Neuronal stem cell (in vitro differentiated cells): ENCODE measurements at regions not wholly inside any gene's neighbourhood (a gene's known extent, or its start where the extent isn't known, plus 50 kb on each side); places are given as distances from the start of the nearest gene placed in this dataset.

ENCODE experiments used
- DNase-seq: peaks from one replicate; pipeline ENCODE4 v3.0.0-alpha.2; 2013; ENCODE audit warnings: low spot score
- H2AFZ ChIP-seq: one replicate; pipeline ENCODE4 v1.6.1; 2013; ENCODE audit warnings: mild to moderate bottlenecking, low read length, inconsistent platforms
- H2AK5ac ChIP-seq: 2 replicates; pipeline ENCODE4 v1.6.1; 2013; ENCODE audit warnings: low read depth, mild to moderate bottlenecking, inconsistent platforms, low read length, moderate library complexity, mixed read lengths
- H2BK120ac ChIP-seq: 2 replicates; pipeline ENCODE4 v1.6.1; 2013; ENCODE audit warnings: low read depth, mild to moderate bottlenecking, inconsistent platforms, low read length, moderate library complexity, mixed read lengths
- H2BK12ac ChIP-seq: one replicate; pipeline ENCODE4 v1.6.1; 2013; ENCODE audit warnings: low read length, inconsistent platforms
- H2BK15ac ChIP-seq: 2 replicates; pipeline ENCODE4 v1.6.1; 2013; ENCODE audit warnings: mild to moderate bottlenecking, low read length, inconsistent platforms, mixed read lengths
- H2BK5ac ChIP-seq: one replicate; pipeline ENCODE4 v1.6.1; 2013; ENCODE audit warnings: inconsistent platforms, mild to moderate bottlenecking, low read length, moderate library complexity
- H3K14ac ChIP-seq: one replicate; pipeline ENCODE4 v1.6.1; 2013; ENCODE audit warnings: low read length, inconsistent platforms
- H3K18ac ChIP-seq: 2 replicates; pipeline ENCODE4 v1.6.1; 2013; ENCODE audit warnings: low read length, inconsistent platforms
- H3K23ac ChIP-seq: 2 replicates; pipeline ENCODE4 v1.6.1; 2013; ENCODE audit warnings: low read depth, mild to moderate bottlenecking, mixed read lengths, low read length, inconsistent platforms; ENCODE audit not compliant: poor library complexity
- H3K27ac ChIP-seq: replicated peaks from 3 replicates; pipeline ENCODE4 v1.5.1; 2013; ENCODE audit warnings: low read length, inconsistent platforms
- H3K27me3 ChIP-seq, 3 experiments: 2 replicates each; pipeline ENCODE4 v1.6.1; 2013; ENCODE audit warnings: low read length in 3 of 3, mild to moderate bottlenecking in 2 of 3, inconsistent platforms in 1 of 3, low read depth in 1 of 3, mixed read lengths in 1 of 3, moderate library complexity in 1 of 3; ENCODE audit not compliant: control insufficient read depth in 3 of 3, insufficient read depth in 3 of 3
- H3K36me3 ChIP-seq, 2 donors: replicated peaks in 1 of 2; 2 replicates each; pipeline ENCODE4 v1.6.1; 2013; ENCODE audit warnings: low read length in 2 of 2; ENCODE audit not compliant: control insufficient read depth in 2 of 2, insufficient read depth in 2 of 2
- H3K4ac ChIP-seq: 2 replicates; pipeline ENCODE4 v1.6.1; 2013; ENCODE audit warnings: inconsistent platforms, mild to moderate bottlenecking, low read length, moderate library complexity
- H3K4me1 ChIP-seq, 2 donors: 1 replicate in 1 of 2; 2 replicates in 1 of 2; pipeline ENCODE4 v1.6.1; 2013; ENCODE audit warnings: low read length in 2 of 2, low read depth in 1 of 2; ENCODE audit not compliant: control insufficient read depth in 2 of 2, insufficient read depth in 1 of 2
- H3K4me2 ChIP-seq: one replicate; pipeline ENCODE4 v1.6.1; 2013; ENCODE audit warnings: mild to moderate bottlenecking, low read length, inconsistent platforms; ENCODE audit not compliant: insufficient read depth, poor library complexity, severe bottlenecking
- H3K4me3 ChIP-seq, 2 donors: 2 replicates each; pipeline ENCODE4 v1.5.1; 2013; ENCODE audit warnings: low read length in 2 of 2, mild to moderate bottlenecking in 2 of 2, inconsistent platforms in 1 of 2, moderate library complexity in 1 of 2
- H3K79me1 ChIP-seq: one replicate; pipeline ENCODE4 v1.6.1; 2013; ENCODE audit warnings: low read depth, mild to moderate bottlenecking, inconsistent platforms, low read length, moderate library complexity
- H3K9ac ChIP-seq: one replicate; pipeline ENCODE4 v1.6.1; 2013; ENCODE audit warnings: mild to moderate bottlenecking, low read depth, low read length, inconsistent platforms; ENCODE audit not compliant: poor library complexity
- H3K9me3 ChIP-seq, 2 donors: replicated peaks in 1 of 2; 2 replicates each; pipeline versions ENCODE3 to v1.6.1; 2013; ENCODE audit warnings: low read length in 2 of 2, mild to moderate bottlenecking in 2 of 2, inconsistent platforms in 1 of 2, low read depth in 1 of 2, mixed read lengths in 1 of 2, moderate library complexity in 1 of 2; ENCODE audit not compliant: control insufficient read depth in 2 of 2, insufficient read depth in 1 of 2
- H4K8ac ChIP-seq: one replicate; pipeline ENCODE4 v1.6.1; 2013; ENCODE audit warnings: low read depth, mild to moderate bottlenecking, inconsistent platforms, low read length, moderate library complexity
- H4K91ac ChIP-seq: one replicate; pipeline ENCODE4 v1.6.1; 2013; ENCODE audit warnings: low read length, low read depth, mild to moderate bottlenecking, inconsistent platforms; ENCODE audit not compliant: poor library complexity
- WGBS, 2 donors: extraction: QIAGEN DNeasy Blood & Tissue Kit; methylation state at CpG; one replicate each; pipeline ENCODE4 v1.1.7; 2013; ENCODE audit warnings: missing lambda C conversion rate in 2 of 2, mixed read lengths in 1 of 2; ENCODE audit not compliant: insufficient read length in 2 of 2, insufficient replicate concordance in 1 of 2; ENCODE audit errors: extremely low coverage in 2 of 2; 5-methylcytosine and 5-hydroxymethylcytosine counted together

- Histone ChIP-seq H2AFZ (peak overlapping the region; percentile 65), H3K27ac (no peak overlapping the region), H3K27me3 (no peaks in the 10 kb centered on the region), H3K9ac (no peak overlapping the region), H3K4ac (no peak overlapping the region), H4K8ac (no peak overlapping the region), H3K4me3 (no peak overlapping the region), H2BK120ac (no peak overlapping the region), H2BK12ac (no peak overlapping the region), H4K91ac (no peak overlapping the region), H3K9me3 (no peaks in the 10 kb centered on the region), H2BK5ac (no peak overlapping the region), H3K4me2 (no peak overlapping the region), H2AK5ac (no peak overlapping the region), H3K79me1 (no peaks in the 10 kb centered on the region), H3K4me1 (peaks cover 3 to 11% of the 10 kb centered on the region in 2 donors), H2BK15ac (no peak overlapping the region), H3K23ac (no peak overlapping the region), H3K18ac (no peak overlapping the region), H3K36me3 (no peaks in the 10 kb centered on the region), H3K14ac (no peak overlapping the region)
- no peak for DNase-seq
- no CpG with 5 or more reads among the region's 4 CpGs for WGBS, 2 donors
Measured at GRCh38 chr14:71317385-71318096, 410.3 kb downstream of the PCNX1 start.

- Histone ChIP-seq H2BK5ac (no peak overlapping the region), H3K23ac (no peak overlapping the region), H3K36me3 (no peaks in the 10 kb centered on the region), H4K91ac (no peak overlapping the region), H3K27me3 (no peaks in the 10 kb centered on the region), H3K4ac (no peak overlapping the region), H3K14ac (no peak overlapping the region), H2AK5ac (no peak overlapping the region), H2AFZ (no peak overlapping the region), H4K8ac (no peak overlapping the region), H2BK15ac (no peak overlapping the region), H3K27ac (no peak overlapping the region), H2BK120ac (no peak overlapping the region), H3K9ac (no peak overlapping the region), H3K4me3 (no peak overlapping the region), H3K4me1 (peaks cover 3 to 15% of the 10 kb centered on the region in 2 donors), H3K4me2 (no peak overlapping the region), H2BK12ac (no peak overlapping the region), H3K9me3 (no peaks in the 10 kb centered on the region), H3K18ac (no peak overlapping the region), H3K79me1 (no peaks in the 10 kb centered on the region)
- no peak for DNase-seq
- no CpG with 5 or more reads among the region's 2 CpGs for WGBS, 2 donors
Measured at GRCh38 chr14:71318097-71318459, 410.8 kb downstream of the PCNX1 start.

- Histone ChIP-seq H3K27ac (peak overlapping the region; percentile 6), H2AFZ (peak overlapping the region; percentile 93), H3K4me2 (peak overlapping the region; percentile 60), H3K18ac (peak overlapping the region; percentile 27), H2AK5ac (no peak overlapping the region), H4K8ac (no peak overlapping the region), H3K4me3 (peak overlapping the region; percentile 69 to 84), H3K9me3 (no peaks in the 10 kb centered on the region), H3K27me3 (no peaks in the 10 kb centered on the region), H2BK12ac (no peak overlapping the region), H3K14ac (no peak overlapping the region), H3K4me1 (peaks cover 4 to 15% of the 10 kb centered on the region in 2 donors), H3K9ac (no peak overlapping the region), H3K4ac (no peak overlapping the region), H4K91ac (no peak overlapping the region), H3K23ac (no peak overlapping the region), H2BK120ac (no peak overlapping the region), H2BK5ac (no peak overlapping the region), H3K36me3 (no peaks in the 10 kb centered on the region), H2BK15ac (no peak overlapping the region), H3K79me1 (no peaks in the 10 kb centered on the region)
- no CpG with 5 or more reads among the region's 5 CpGs for WGBS, 2 donors
- DNase-seq, result no peak
Measured at GRCh38 chr14:71319666-71320065, 412.4 kb downstream of the PCNX1 start.

GRCh38 chr14:71320107-71320733 lies 413.0 kb downstream of the PCNX1 start, which contains the start of gene SIPA1L1:
Gene SIPA1L1 (plus strand): TSS chr14:71320476.
- Histone ChIP-seq H4K91ac (peak within 1 kb of the TSS; percentile 35), H3K79me1 (no peaks in the 10 kb centered on the region), H3K4me3 (peak within 1 kb of the TSS; percentile 84 to 93), H3K14ac (peak within 1 kb of the TSS; percentile 50), H3K4me2 (peak within 1 kb of the TSS; percentile 60), H3K23ac (peak within 1 kb of the TSS; percentile 95), H4K8ac (no peak within 1 kb of the TSS), H2BK15ac (peak within 1 kb of the TSS; percentile 92), H2BK120ac (peak within 1 kb of the TSS; percentile 93), H2AFZ (peak within 1 kb of the TSS; percentile 93), H3K9me3 (no peaks in the 10 kb centered on the region), H3K27ac (peak within 1 kb of the TSS; percentile 91), H2BK12ac (no peak within 1 kb of the TSS), H3K27me3 (no peaks in the 10 kb centered on the region), H3K4ac (peak within 1 kb of the TSS; percentile 69), H3K18ac (peak within 1 kb of the TSS; percentile 96), H2BK5ac (peak within 1 kb of the TSS; percentile 96), H2AK5ac (peak within 1 kb of the TSS; percentile 6), H3K36me3 (no peaks in the 10 kb centered on the region), H3K9ac (peak within 1 kb of the TSS; percentile 90), H3K4me1 (peaks cover 6 to 15% of the 10 kb centered on the region in 2 donors)
- peak; percentile 98 for DNase-seq
- no CpG with 5 or more reads among the region's 52 CpGs for WGBS, 2 donors
